OCI-LY1 (cell line): ENCODE measurements at regions not wholly inside any gene's neighbourhood (a gene's known extent, or its start where the extent isn't known, plus 50 kb on each side); places are given as distances from the start of the nearest gene placed in this dataset.

ENCODE experiments used
- H2AFZ ChIP-seq: fragments of 200-600 bp; sonication (generic), shearing (Covaris generic); 2 replicates; pipeline ENCODE4 v1.6.0; 2014; ENCODE audit warnings: antibody characterized with exemption, mild to moderate bottlenecking, low read length
- H3F3A ChIP-seq: fragments of 200-600 bp; sonication (generic), shearing (Covaris generic); 2 replicates; pipeline ENCODE4 v1.6.0; 2014; ENCODE audit warnings: mild to moderate bottlenecking, antibody characterized with exemption, low read length, moderate library complexity; ENCODE audit not compliant: insufficient read depth
- H3K27ac ChIP-seq: fragments of 200-600 bp; sonication (generic); 2 replicates; pipeline ENCODE4 v1.5.1; 2014; ENCODE audit warnings: low read length, mixed run types, mild to moderate bottlenecking, low read depth; ENCODE audit not compliant: poor library complexity, severe bottlenecking
- H3K27me3 ChIP-seq: fragments of 200-600 bp; sonication (generic); 2 replicates; pipeline ENCODE4 v1.6.0; 2014; ENCODE audit warnings: antibody characterized with exemption, mild to moderate bottlenecking, low read length, moderate library complexity; ENCODE audit not compliant: insufficient read depth
- H3K36me3 ChIP-seq: fragments of 200-600 bp; sonication (generic); 2 replicates; pipeline ENCODE4 v1.6.1; 2014; ENCODE audit warnings: mild to moderate bottlenecking, antibody characterized with exemption, low read length, moderate library complexity, mixed read lengths; ENCODE audit not compliant: insufficient read depth
- H3K4me1 ChIP-seq: fragments of 200-600 bp; sonication (generic); 2 replicates; pipeline ENCODE4 v1.5.1; 2014; ENCODE audit warnings: mild to moderate bottlenecking, low read length, moderate library complexity; ENCODE audit not compliant: insufficient read depth, severe bottlenecking
- H3K4me2 ChIP-seq: fragments of 200-600 bp; sonication (generic), shearing (Covaris generic); 2 replicates; pipeline ENCODE4 v1.6.1; 2014; ENCODE audit warnings: low read length
- H3K4me3 ChIP-seq: fragments of 200-600 bp; sonication (generic); 2 replicates; pipeline ENCODE4 v1.5.1; 2014; ENCODE audit warnings: low read length, low read depth, mild to moderate bottlenecking, mixed read lengths; ENCODE audit not compliant: poor library complexity, severe bottlenecking
- H3K79me2 ChIP-seq: fragments of 200-600 bp; shearing (Covaris generic); 2 replicates; pipeline ENCODE4 v1.6.1; 2016; ENCODE audit warnings: mixed run types, low read length, mixed read lengths; ENCODE audit not compliant: insufficient read depth
- H3K9ac ChIP-seq: fragments of 200-600 bp; sonication (generic), shearing (Covaris generic); 2 replicates; pipeline ENCODE4 v1.6.1; 2014; ENCODE audit warnings: mild to moderate bottlenecking, low read length, mixed read lengths
- H3K9me2 ChIP-seq: fragments of 200-600 bp; sonication (generic), shearing (Covaris generic); 2 replicates; pipeline ENCODE4 v1.6.1; 2014; ENCODE audit warnings: low read depth, mild to moderate bottlenecking, low read length, mixed read lengths
- H3K9me3 ChIP-seq: fragments of 200-600 bp; shearing (Covaris generic); 2 replicates; pipeline ENCODE4 v1.6.1; 2014; ENCODE audit warnings: low read length, mixed read lengths
- H4K20me1 ChIP-seq: fragments of 200-600 bp; sonication (generic), shearing (Covaris generic); 2 replicates; pipeline ENCODE4 v1.6.0; 2016; ENCODE audit warnings: mild to moderate bottlenecking, low read length; ENCODE audit not compliant: insufficient read depth
- CTCF ChIP-seq: fragments of 200-600 bp; sonication (generic), shearing (Covaris generic); IDR thresholded peaks from 2 replicates; pipeline ENCODE4 v1.5.1; 2017; ENCODE audit warnings: mild to moderate bottlenecking, antibody characterized with exemption, low read length, moderate library complexity, mixed read lengths
- EZH2 ChIP-seq: fragments of 200-600 bp; sonication (generic), shearing (Covaris generic); IDR thresholded peaks from 2 replicates; pipeline ENCODE4 v1.8.0; 2017; ENCODE audit warnings: borderline replicate concordance, mixed run types, mild to moderate bottlenecking, antibody characterized with exemption, low read length, moderate library complexity, mixed read lengths

GRCh38 chr4:166335256-166335938 is 462.4 kb downstream of the TLL1 start:
- no peaks in the 10 kb centered on the region for H3K36me3 ChIP-seq
- no peak overlapping the region for H3K9ac ChIP-seq
- H3K9me3 ChIP-seq = no peaks in the 10 kb centered on the region
- H3F3A ChIP-seq = no peaks in the 10 kb centered on the region
- no peaks in the 10 kb centered on the region for H3K27me3 ChIP-seq
- H3K79me2 ChIP-seq = no peaks in the 10 kb centered on the region
- H3K4me1 ChIP-seq = peaks cover 17% of the 10 kb centered on the region
- peak overlapping the region; percentile 20; the same call in 1 of the 2 replicates for H3K4me2 ChIP-seq
- H4K20me1 ChIP-seq = no peaks in the 10 kb centered on the region
- H3K4me3 ChIP-seq = peak overlapping the region; percentile 5
- H3K27ac ChIP-seq = no peak overlapping the region
- no peaks in the 10 kb centered on the region for H3K9me2 ChIP-seq
- TF ChIP-seq EZH2 (no peak), CTCF (no peak)
- H2AFZ ChIP-seq = no peak overlapping the region

GRCh38 chr4:166341992-166342391 is 469.0 kb downstream of the TLL1 start:
- no peak overlapping the region for H3K27ac ChIP-seq
- no peaks in the 10 kb centered on the region for H4K20me1 ChIP-seq
- no peak overlapping the region for H3K4me3 ChIP-seq
- no peaks in the 10 kb centered on the region for H3K9me2 ChIP-seq
- no peaks in the 10 kb centered on the region for H3F3A ChIP-seq
- H3K27me3 ChIP-seq = no peaks in the 10 kb centered on the region
- H3K36me3 ChIP-seq = no peaks in the 10 kb centered on the region
- TF ChIP-seq EZH2 (no peak), CTCF (no peak)
- H2AFZ ChIP-seq = no peak overlapping the region
- peaks cover 8% of the 10 kb centered on the region for H3K4me1 ChIP-seq
- no peak overlapping the region for H3K4me2 ChIP-seq
- no peaks in the 10 kb centered on the region for H3K9me3 ChIP-seq
- no peaks in the 10 kb centered on the region for H3K79me2 ChIP-seq
- no peak overlapping the region for H3K9ac ChIP-seq

- no peak overlapping the region for H3K4me3 ChIP-seq
- no peaks in the 10 kb centered on the region for H3K36me3 ChIP-seq
- no peaks in the 10 kb centered on the region for H4K20me1 ChIP-seq
- no peaks in the 10 kb centered on the region for H3K9me3 ChIP-seq
- no peaks in the 10 kb centered on the region for H3K4me1 ChIP-seq
- H3K9ac ChIP-seq = no peak overlapping the region
- H3K27me3 ChIP-seq = no peaks in the 10 kb centered on the region
- H3K79me2 ChIP-seq = no peaks in the 10 kb centered on the region
- H3K9me2 ChIP-seq = no peaks in the 10 kb centered on the region
- H3K4me2 ChIP-seq = no peak overlapping the region
- no peaks in the 10 kb centered on the region for H3F3A ChIP-seq
- no peak overlapping the region for H2AFZ ChIP-seq
- no peak overlapping the region for H3K27ac ChIP-seq
- TF ChIP-seq EZH2 (no peak), CTCF (no peak)
Observed at GRCh38 chr4:166363198-166363597, 490.2 kb downstream of the TLL1 start.
